22Rv1 (cell line): ENCODE measurements at regions not wholly inside any gene's neighbourhood (a gene's known extent, or its start where the extent isn't known, plus 50 kb on each side); places are given as distances from the start of the nearest gene placed in this dataset.

Experiments used
- H3K27ac ChIP-seq: fragments of 450-650 bp; 2 replicates; pipeline ENCODE4 v1.5.1; 2017
- CTCF ChIP-seq: fragments of 450-650 bp; IDR thresholded peaks from 2 replicates; pipeline ENCODE4 v1.5.1; 2017; ENCODE audit warnings: mild to moderate bottlenecking
- ZFX ChIP-seq: fragments of 450-650 bp; IDR thresholded peaks from 2 replicates; pipeline ENCODE4 v1.6.1; 2017; ENCODE audit warnings: antibody characterized with exemption, borderline replicate concordance

- TF ChIP-seq ZFX (no peak), CTCF (no peak)
- no peak overlapping the region for H3K27ac ChIP-seq
Observed at GRCh38 chr6:164011321-164011720, 596.8 kb downstream of the QKI start.

GRCh38 chr6:164010441-164011103 is 596.1 kb downstream of the QKI start:
- TF ChIP-seq CTCF, result no peak
- TF ChIP-seq ZFX, result no peak
- H3K27ac ChIP-seq, result no peak overlapping the region

- no peak overlapping the region for H3K27ac ChIP-seq
- TF ChIP-seq ZFX (no peak), CTCF (no peak)
Observed at GRCh38 chr6:164008902-164009301, 594.4 kb downstream of the QKI start.

GRCh38 chr6:164007881-164008280 is 593.4 kb downstream of the QKI start:
- TF ChIP-seq ZFX, result no peak
- no peak for TF ChIP-seq CTCF
- H3K27ac ChIP-seq, result no peak overlapping the region

- no peak for TF ChIP-seq ZFX
- no peak for TF ChIP-seq CTCF
- H3K27ac ChIP-seq, result no peak overlapping the region
Observed at GRCh38 chr6:164006459-164006858, 591.9 kb downstream of the QKI start.

GRCh38 chr6:164005004-164005711 is 590.6 kb downstream of the QKI start:
- no peak overlapping the region for H3K27ac ChIP-seq
- TF ChIP-seq ZFX (no peak), CTCF (no peak)

GRCh38 chr6:164000276-164000675 is 585.8 kb downstream of the QKI start:
- TF ChIP-seq ZFX (no peak), CTCF (no peak)

More at GRCh38 chr6:164000276-164000675, 585.8 kb downstream of the QKI start:
- H3K27ac ChIP-seq, result no peak overlapping the region
